Skin epidermis (tissue), 12 donors: ENCODE measurements at regions not wholly inside any gene's neighbourhood (a gene's known extent, or its start where the extent isn't known, plus 50 kb on each side); places are given as distances from the start of the nearest gene placed in this dataset.
"Not testable (repeated sequence)": the region's sequence is repeated elsewhere in the genome, so short reads cannot be mapped to it uniquely, and the experiment has no call there.

Source experiments
- H3K27ac ChIP-seq, 21 experiments: fragments of 200-600 bp; sonication (generic) in 11 of 21; one replicate each; pipeline ENCODE4 v1.5.0; 2020; ENCODE audit warnings: mild to moderate bottlenecking in 3 of 21, inconsistent platforms in 2 of 21, moderate library complexity in 2 of 21
- H3K4me3 ChIP-seq, 7 experiments: fragments of 200-600 bp; sonication (generic) in 2 of 7; one replicate each; pipeline ENCODE4 v1.5.0; 2020; ENCODE audit warnings: inconsistent platforms in 2 of 7, mild to moderate bottlenecking in 2 of 7, moderate library complexity in 1 of 7

GRCh38 chr17:77615703-77616253 is 342.7 kb upstream of the TNRC6C start:
- Histone ChIP-seq H3K4me3 (no peak overlapping the region), H3K27ac (peak overlapping the region in 7 of 21 experiments; percentile 2 to 51 (median 9))

GRCh38 chr17:77616254-77616731 is 342.2 kb upstream of the TNRC6C start:
- H3K27ac ChIP-seq: peak overlapping the region in 2 of 21 experiments; percentile 6 to 7
- H3K4me3 ChIP-seq: no peak overlapping the region

GRCh38 chr17:77617516-77617915 is 341.0 kb upstream of the TNRC6C start:
- no peak overlapping the region for H3K4me3 ChIP-seq
- no peak overlapping the region for H3K27ac ChIP-seq

- Histone ChIP-seq H3K4me3 (no peak overlapping the region), H3K27ac (no peak overlapping the region)
Measured at GRCh38 chr17:77618173-77618572, 340.3 kb upstream of the TNRC6C start.

- Histone ChIP-seq H3K4me3 (no peak overlapping the region), H3K27ac (no peak overlapping the region)
Measured at GRCh38 chr17:77618731-77619130, 339.8 kb upstream of the TNRC6C start.

- H3K27ac ChIP-seq: no peak overlapping the region
- H3K4me3 ChIP-seq: no peak overlapping the region
Measured at GRCh38 chr17:77619326-77619725, 339.2 kb upstream of the TNRC6C start.

- H3K27ac ChIP-seq: no peak overlapping the region
- H3K4me3 ChIP-seq: no peak overlapping the region
Measured at GRCh38 chr17:77619851-77620250, 338.7 kb upstream of the TNRC6C start.

GRCh38 chr17:77620282-77620681 is 338.2 kb upstream of the TNRC6C start:
- no peak overlapping the region for H3K4me3 ChIP-seq
- H3K27ac ChIP-seq: no peak overlapping the region

GRCh38 chr17:77622084-77622483 is 336.4 kb upstream of the TNRC6C start:
- not testable (repeated sequence) for H3K4me3 ChIP-seq

GRCh38 chr17:77622647-77623046 is 335.9 kb upstream of the TNRC6C start:
- no peak overlapping the region for H3K27ac ChIP-seq
- no peak overlapping the region for H3K4me3 ChIP-seq

More at GRCh38 chr17:77622084-77622483, 336.4 kb upstream of the TNRC6C start:
- not testable (repeated sequence) for H3K27ac ChIP-seq

GRCh38 chr17:77623321-77623720 is 335.2 kb upstream of the TNRC6C start:
- not testable (repeated sequence) for H3K4me3 ChIP-seq

GRCh38 chr17:77628035-77628434 is 330.5 kb upstream of the TNRC6C start:
- Histone ChIP-seq H3K4me3 (no peak overlapping the region), H3K27ac (no peak overlapping the region)

More at GRCh38 chr17:77623321-77623720, 335.2 kb upstream of the TNRC6C start:
- H3K27ac ChIP-seq: not testable (repeated sequence)

GRCh38 chr17:77629284-77629683 is 329.2 kb upstream of the TNRC6C start:
- H3K4me3 ChIP-seq, H3K27ac ChIP-seq: not testable (repeated sequence)

GRCh38 chr17:77631307-77631706 is 327.2 kb upstream of the TNRC6C start:
- H3K4me3 ChIP-seq: no peak overlapping the region
- H3K27ac ChIP-seq: no peak overlapping the region

GRCh38 chr17:77632619-77633018 is 325.9 kb upstream of the TNRC6C start:
- Histone ChIP-seq H3K27ac (no peak overlapping the region), H3K4me3 (no peak overlapping the region)

GRCh38 chr17:77634710-77635109 is 323.8 kb upstream of the TNRC6C start:
- Histone ChIP-seq H3K4me3 (no peak overlapping the region), H3K27ac (no peak overlapping the region)

GRCh38 chr17:77635176-77635575 is 323.3 kb upstream of the TNRC6C start:
- no peak overlapping the region for H3K4me3 ChIP-seq

GRCh38 chr17:77635785-77636184 is 322.7 kb upstream of the TNRC6C start:
- not testable (repeated sequence) for H3K4me3 ChIP-seq, H3K27ac ChIP-seq

More at GRCh38 chr17:77635176-77635575, 323.3 kb upstream of the TNRC6C start:
- no peak overlapping the region for H3K27ac ChIP-seq

- no peak overlapping the region for H3K27ac ChIP-seq
- no peak overlapping the region for H3K4me3 ChIP-seq
Measured at GRCh38 chr17:77636835-77637817, 321.4 kb upstream of the TNRC6C start.

- no peak overlapping the region for H3K27ac ChIP-seq
- no peak overlapping the region for H3K4me3 ChIP-seq
Measured at GRCh38 chr17:77637818-77638575, 320.5 kb upstream of the TNRC6C start.
